GM23248 (cell line): ENCODE measurements at regions not wholly inside any gene's neighbourhood (a gene's known extent, or its start where the extent isn't known, plus 50 kb on each side); places are given as distances from the start of the nearest gene placed in this dataset.

Experiments
- EZH2 ChIP-seq: fragments of 200-600 bp; sonication (generic); IDR thresholded peaks from 2 replicates; pipeline ENCODE4 v1.6.1; 2018; ENCODE audit warnings: antibody characterized with exemption, mild to moderate bottlenecking; ENCODE audit not compliant: insufficient read depth, poor library complexity, severe bottlenecking
- EZH2phosphoT487 ChIP-seq: fragments of 200-600 bp; sonication (generic); IDR thresholded peaks from 2 replicates; pipeline ENCODE4 v1.6.1; 2018; ENCODE audit warnings: antibody characterized with exemption, moderate library complexity, mild to moderate bottlenecking, low read depth; ENCODE audit not compliant: insufficient read depth

- TF ChIP-seq EZH2 (no peak), EZH2phosphoT487 (no peak)
Measured at GRCh38 chr3:135558906-135559305, 406.6 kb upstream of the PPP2R3A start.
